Hindlimb muscle (tissue), 1 donor: ENCODE measurements at regions not wholly inside any gene's neighbourhood (a gene's known extent, or its start where the extent isn't known, plus 50 kb on each side); places are given as distances from the start of the nearest gene placed in this dataset.
A peak's percentile ranks its signal among the peaks of the same experiment; 100 is the strongest.
"Not testable (repeated sequence)": the region's sequence is repeated elsewhere in the genome, so short reads cannot be mapped to it uniquely, and the experiment has no call there.

Source experiments
- DNase-seq: peaks from one replicate; pipeline ENCODE4 v3.0.0-alpha.2; 2013

GRCh38 chr20:48489656-48490055 lies 338.1 kb downstream of the PREX1 start:
- DNase-seq: peak; percentile 23

- no peak for DNase-seq
Measured at GRCh38 chr20:48489046-48489463, 338.7 kb downstream of the PREX1 start.

DNA sequence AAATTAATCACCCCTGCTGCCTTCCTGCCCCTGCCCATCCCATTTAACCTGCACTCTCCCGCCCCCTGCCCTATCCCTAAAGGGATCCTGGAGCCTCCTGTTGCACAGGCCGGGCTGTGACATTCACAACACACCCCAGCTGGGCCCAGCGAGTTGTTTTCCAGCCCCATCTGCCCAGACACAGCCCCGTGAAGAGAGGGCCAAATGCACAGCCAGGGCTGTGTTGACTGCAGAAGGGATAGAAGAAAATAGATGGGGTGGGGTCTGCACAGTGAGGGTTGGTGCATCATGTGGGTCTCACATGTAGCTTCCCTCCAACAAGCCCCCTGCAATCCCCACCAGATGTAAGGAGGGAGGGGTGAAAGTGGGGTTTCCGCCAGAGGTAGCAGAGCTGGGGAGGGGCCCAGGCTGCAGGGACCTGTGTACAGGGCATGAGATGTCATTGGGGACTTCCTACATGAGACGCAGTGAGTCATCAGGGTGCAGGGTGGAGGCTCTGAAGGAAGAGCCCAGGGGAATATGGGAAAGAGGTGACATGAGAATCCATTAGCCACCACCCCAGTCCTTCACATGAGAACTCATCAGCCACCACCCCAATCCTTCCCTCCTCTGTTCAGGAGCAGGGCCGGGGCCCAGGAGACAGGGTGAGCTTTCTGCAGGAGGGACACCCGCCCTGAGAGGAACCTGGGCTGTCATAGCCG lies 339.3 kb downstream of the PREX1 start:
- DNase-seq: not testable (repeated sequence)

DNA sequence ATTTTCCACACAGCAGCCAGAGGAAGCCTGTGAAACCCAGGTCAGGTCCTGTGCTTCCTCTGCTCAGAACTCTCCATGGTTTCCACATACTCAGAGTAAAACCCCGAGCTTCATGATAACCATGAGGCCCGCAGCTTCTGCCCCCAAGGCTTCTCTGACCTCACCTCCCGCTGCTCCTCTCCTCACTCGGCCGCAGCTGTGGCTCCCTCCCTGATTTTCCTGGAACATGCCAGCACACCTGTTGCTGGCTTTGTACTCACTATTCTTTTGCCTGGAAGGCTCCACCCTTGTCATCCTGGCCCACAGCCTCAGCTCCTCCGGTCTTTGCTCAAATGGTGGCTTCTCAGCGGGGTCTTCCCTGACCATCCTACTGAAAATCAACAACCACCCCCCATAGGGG lies 341.7 kb downstream of the PREX1 start:
- no peak for DNase-seq

GRCh38 chr20:48485153-48485552 lies 342.6 kb downstream of the PREX1 start:
- DNase-seq: not testable (repeated sequence)

GRCh38 chr20:48483334-48484066 lies 344.3 kb downstream of the PREX1 start:
- DNase-seq: no peak

- DNase-seq: no peak
Measured at GRCh38 chr20:48482790-48483189, 345.0 kb downstream of the PREX1 start.

DNA sequence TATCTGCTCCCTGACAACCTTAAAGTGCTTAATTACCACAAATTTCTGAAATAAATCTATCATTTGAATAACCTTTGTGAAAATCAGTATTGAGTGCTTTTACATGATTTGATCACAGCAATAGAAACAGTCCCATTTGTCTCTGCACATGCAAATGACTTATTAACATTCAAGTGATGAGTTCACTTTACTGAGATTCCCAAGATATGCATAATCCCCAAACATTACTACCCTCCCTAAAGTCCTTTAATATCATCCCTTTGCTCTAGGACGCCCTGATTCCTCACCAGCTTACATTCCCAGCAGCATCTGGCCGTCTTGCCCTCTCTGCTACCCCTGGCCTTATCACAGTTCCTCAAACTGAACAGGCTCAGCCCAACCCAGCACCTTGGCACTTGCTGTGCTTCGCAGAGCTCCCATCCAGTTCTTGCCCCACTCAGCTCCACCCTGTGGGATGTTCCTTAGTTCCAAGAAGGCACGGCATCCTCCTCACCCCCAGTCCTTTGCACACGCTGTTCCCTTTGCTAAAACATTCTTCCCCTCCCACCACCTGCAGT lies 347.5 kb downstream of the PREX1 start:
- no peak for DNase-seq

- no peak for DNase-seq
Measured at GRCh38 chr20:48478806-48479585, 348.8 kb downstream of the PREX1 start.

- no peak for DNase-seq
Measured at GRCh38 chr20:48478370-48478769, 349.4 kb downstream of the PREX1 start.

GRCh38 chr20:48476854-48477253 lies 350.9 kb downstream of the PREX1 start:
- DNase-seq: no peak

- no peak for DNase-seq
Measured at GRCh38 chr20:48474022-48474421, 353.8 kb downstream of the PREX1 start.

DNA sequence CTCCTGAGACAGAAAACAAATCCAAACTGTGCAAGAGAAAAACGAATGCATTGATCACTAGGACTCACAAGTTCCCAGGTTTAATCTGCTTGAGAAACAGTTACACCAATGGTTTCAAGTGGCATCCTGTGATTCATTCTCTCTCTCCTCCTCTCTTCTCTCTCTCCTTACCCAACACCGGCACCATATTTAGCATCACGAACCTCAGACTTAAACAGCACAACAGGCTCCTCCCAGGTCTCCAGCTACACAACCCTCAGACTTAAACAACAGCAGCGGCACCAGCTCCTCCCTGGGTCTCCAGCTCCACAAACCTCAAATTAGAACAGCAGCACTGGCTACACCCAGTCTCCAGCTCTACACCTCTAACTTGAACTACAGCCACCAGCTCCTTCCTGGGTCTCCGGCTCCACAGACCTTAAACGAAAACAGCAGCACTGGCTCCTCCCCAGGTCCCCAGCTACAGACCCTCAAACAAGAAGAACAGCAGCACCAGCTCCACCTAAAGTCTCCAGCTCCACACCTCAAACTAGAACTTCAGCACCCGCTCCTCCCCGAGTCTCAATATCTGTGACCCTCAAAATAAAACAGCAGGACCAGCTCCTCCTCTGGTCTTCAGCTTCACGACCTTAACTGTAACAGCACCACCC lies 355.9 kb downstream of the PREX1 start:
- DNase-seq: no peak

- DNase-seq: no peak
Measured at GRCh38 chr20:48471176-48471575, 356.6 kb downstream of the PREX1 start.

GRCh38 chr20:48470141-48470540 lies 357.7 kb downstream of the PREX1 start:
- no peak for DNase-seq

DNA sequence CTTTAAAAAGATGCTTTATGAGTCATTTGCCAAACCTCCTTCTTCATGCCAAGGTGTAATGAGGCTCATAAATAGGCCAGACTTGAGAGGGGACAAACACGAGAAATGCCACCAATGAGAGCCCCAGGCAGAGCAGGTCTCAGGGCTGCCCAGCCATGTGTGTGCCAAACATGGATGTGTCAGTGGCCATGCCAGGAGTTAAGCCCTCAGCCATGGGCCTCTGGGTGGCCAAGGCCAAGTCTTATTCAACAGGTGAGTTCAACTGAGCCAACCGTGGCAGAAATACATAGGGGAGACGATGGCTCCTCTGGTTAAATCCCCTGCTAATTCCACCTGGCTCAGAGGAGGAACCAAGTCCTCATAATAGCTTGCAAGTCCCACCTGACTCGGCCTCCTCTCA lies 358.8 kb downstream of the PREX1 start:
- no peak for DNase-seq

GRCh38 chr20:48468571-48468970 lies 359.2 kb downstream of the PREX1 start:
- DNase-seq: no peak

- no peak for DNase-seq
Measured at GRCh38 chr20:48467622-48468021, 360.2 kb downstream of the PREX1 start.

DNA sequence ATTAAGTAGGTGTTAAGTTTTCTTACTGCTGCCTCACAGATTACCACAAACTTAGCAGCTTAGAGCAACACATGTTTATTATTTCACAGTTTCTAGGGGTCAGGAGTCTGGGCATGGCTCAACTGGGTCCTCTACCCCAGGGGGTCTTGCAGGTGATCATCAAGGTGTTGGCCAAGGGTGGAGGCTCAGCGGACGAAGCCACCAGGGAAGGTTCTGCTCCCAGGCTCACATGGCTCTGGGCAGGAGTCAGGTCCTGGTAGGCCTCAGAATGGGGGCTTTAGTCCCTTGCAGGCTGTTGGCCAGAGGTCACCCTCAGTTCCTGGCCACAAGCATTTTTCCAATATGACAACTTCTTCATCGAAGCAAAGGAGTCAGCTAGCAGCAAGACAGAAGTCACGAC lies 362.5 kb downstream of the PREX1 start:
- no peak for DNase-seq

DNA sequence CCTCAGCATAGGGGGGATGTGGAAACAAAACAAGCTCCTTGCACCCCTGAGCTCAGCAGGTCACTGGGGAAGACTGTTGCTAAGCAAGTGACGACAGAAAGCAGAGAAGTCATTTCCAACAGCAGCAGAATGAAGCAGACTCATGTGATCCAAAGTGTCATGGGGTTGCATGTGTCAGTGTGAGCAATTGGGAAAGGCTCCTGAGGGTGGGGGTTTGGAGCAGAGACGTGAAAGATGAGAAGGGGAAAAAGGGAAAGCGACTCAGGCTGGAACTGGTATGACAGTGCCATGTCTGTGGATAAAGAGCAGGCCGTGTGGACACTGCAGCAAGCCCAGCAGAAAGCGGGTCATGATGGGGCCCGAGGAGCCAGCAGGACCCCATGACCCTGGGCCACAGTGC lies 363.9 kb downstream of the PREX1 start:
- peak; percentile 24 for DNase-seq

GRCh38 chr20:48463096-48463720 lies 364.6 kb downstream of the PREX1 start:
- peak; percentile 26 for DNase-seq

- DNase-seq: no peak
Measured at GRCh38 chr20:48461735-48462119, 366.1 kb downstream of the PREX1 start.
